ENCODE measurements at regions not wholly inside any gene's neighbourhood (a gene's known extent, or its start where the extent isn't known, plus 50 kb on each side); places are given as distances from the start of the nearest gene placed in this dataset.

DNA sequence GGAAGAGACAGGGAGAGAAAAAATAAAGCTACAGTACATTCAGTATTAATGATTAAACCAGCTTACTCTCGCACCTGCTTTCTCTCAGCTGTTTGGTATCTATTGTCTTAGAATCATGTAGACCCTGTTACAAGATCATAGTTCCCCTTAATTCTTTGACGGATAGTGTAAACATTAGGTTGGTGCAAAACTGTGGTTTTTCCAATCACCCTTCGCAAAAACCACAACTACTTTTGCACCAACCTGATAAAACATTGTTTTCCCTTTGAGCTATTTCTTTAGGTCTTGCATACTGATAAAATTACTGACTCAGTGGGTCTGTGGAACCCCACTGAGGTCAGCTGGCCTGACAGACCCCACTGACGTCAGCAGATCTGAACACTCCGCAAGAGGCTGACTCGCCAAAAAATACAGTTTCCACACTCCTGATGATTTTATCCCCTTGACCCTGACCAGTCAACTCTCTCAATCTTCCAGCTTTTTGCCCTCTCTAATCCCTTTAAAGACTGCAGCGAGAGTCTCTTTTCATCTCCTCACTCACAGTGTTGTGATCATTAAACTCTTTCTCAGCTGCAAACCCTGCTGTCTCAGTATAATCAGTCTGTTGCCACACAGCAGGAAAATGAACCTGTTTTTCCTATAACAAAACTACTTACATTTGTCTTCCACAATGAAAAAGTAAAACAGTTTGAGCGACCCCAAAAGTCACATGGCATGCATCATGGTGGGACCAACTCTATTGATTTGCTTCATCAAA is 123.9 kb downstream of the SLITRK6 start:
- TF ChIP-seq CEBPB (IDR thresholded peaks at IDR 0.05; ENCODE audit: low read depth) (no peak), POLR2A (IDR thresholded peaks at IDR 0.05; ENCODE audit: borderline replicate concordance, extremely low read depth, insufficient read depth, insufficient read length) (no peak), EZH2 (IDR thresholded peaks at IDR 0.05) (no peak), YY1 (IDR thresholded peaks at IDR 0.05; ENCODE audit: extremely low read depth, insufficient replicate concordance, low read depth, low read length) (no peak), CTCF (IDR thresholded peaks at IDR 0.05 in 2 of 3, conservative IDR thresholded peaks at IDR 0.05 in 1 of 3; ENCODE audit: borderline replicate concordance in 1 of 3, insufficient read depth in 1 of 3, low read depth in 2 of 3, low read length in 2 of 3) (no peak), EGR1 (IDR thresholded peaks at IDR 0.05; ENCODE audit: low read depth) (no peak), REST (IDR thresholded peaks at IDR 0.05; ENCODE audit: low read depth) (no peak), EZH2phosphoT487 (IDR thresholded peaks at IDR 0.05; ENCODE audit: borderline replicate concordance) (no peak), SIN3A (IDR thresholded peaks at IDR 0.05; ENCODE audit: low read depth) (no peak), POLR2AphosphoS5 (IDR thresholded peaks at IDR 0.05; ENCODE audit: low read depth, low read length) (no peak), RAD21 (IDR thresholded peaks at IDR 0.05; ENCODE audit: low read depth) (no peak), ELF1 (IDR thresholded peaks at IDR 0.05; ENCODE audit: borderline replicate concordance, low read depth) (no peak)
- TF ChIP-seq, protein P1, sequence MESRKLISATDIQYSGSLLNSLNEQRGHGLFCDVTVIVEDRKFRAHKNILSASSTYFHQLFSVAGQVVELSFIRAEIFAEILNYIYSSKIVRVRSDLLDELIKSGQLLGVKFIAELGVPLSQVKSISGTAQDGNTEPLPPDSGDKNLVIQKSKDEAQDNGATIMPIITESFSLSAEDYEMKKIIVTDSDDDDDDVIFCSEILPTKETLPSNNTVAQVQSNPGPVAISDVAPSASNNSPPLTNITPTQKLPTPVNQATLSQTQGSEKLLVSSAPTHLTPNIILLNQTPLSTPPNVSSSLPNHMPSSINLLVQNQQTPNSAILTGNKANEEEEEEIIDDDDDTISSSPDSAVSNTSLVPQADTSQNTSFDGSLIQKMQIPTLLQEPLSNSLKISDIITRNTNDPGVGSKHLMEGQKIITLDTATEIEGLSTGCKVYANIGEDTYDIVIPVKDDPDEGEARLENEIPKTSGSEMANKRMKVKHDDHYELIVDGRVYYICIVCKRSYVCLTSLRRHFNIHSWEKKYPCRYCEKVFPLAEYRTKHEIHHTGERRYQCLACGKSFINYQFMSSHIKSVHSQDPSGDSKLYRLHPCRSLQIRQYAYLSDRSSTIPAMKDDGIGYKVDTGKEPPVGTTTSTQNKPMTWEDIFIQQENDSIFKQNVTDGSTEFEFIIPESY (IDR thresholded peaks at IDR 0.05; ENCODE audit: extremely low read depth, insufficient replicate concordance, low read length): no peak
- TF ChIP-seq, protein P2, sequence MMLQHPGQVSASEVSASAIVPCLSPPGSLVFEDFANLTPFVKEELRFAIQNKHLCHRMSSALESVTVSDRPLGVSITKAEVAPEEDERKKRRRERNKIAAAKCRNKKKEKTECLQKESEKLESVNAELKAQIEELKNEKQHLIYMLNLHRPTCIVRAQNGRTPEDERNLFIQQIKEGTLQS (IDR thresholded peaks at IDR 0.05): no peak

Data from HCT116 (cell line).